ENCODE measurements at regions not wholly inside any gene's neighbourhood (a gene's known extent, or its start where the extent isn't known, plus 50 kb on each side); places are given as distances from the start of the nearest gene placed in this dataset.

DNA sequence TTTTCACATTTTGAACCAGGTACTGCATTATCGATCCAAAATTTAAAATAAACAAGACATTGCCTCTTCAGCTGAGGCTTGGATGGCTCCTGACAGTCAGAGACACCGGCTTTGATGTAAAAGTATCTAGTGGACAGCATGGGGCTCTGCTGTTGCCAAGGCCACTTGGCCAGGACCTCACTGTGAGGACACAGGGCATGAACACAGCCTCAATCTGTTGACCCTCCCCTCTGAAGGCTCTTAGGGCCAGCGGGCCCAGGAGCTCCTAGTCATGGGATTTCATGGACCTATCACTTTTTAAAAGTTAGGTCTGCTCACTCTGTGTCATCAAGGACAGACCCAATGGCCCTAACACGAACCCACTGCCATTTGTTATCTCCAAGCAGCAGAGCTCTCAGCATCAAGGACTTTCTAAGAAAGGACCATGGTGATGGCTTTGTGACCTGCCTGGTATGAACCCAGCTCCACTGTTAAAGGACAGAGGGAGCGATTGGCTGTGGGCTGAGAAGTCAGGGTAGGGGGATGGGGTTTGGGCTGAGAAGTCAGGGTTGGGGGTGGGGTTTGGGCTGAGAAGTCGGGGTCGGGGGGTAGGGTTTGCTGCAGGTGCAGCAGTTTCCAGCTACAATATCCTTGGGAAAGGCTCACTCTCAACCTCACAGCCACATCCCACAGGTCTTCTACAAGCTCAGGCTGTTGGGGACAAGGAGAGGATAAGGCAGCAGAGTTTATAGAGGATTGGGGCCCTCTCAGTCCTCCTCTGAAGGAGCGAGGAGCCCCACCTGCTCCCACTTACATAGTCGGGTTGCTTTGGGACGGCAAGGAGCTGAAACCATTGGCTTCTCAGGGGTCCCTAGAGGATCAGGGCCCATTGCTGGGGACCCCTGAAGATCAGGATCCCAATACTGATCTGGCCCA lies 146.8 kb downstream of the BARX1 start:
- TF ChIP-seq, protein P1, sequence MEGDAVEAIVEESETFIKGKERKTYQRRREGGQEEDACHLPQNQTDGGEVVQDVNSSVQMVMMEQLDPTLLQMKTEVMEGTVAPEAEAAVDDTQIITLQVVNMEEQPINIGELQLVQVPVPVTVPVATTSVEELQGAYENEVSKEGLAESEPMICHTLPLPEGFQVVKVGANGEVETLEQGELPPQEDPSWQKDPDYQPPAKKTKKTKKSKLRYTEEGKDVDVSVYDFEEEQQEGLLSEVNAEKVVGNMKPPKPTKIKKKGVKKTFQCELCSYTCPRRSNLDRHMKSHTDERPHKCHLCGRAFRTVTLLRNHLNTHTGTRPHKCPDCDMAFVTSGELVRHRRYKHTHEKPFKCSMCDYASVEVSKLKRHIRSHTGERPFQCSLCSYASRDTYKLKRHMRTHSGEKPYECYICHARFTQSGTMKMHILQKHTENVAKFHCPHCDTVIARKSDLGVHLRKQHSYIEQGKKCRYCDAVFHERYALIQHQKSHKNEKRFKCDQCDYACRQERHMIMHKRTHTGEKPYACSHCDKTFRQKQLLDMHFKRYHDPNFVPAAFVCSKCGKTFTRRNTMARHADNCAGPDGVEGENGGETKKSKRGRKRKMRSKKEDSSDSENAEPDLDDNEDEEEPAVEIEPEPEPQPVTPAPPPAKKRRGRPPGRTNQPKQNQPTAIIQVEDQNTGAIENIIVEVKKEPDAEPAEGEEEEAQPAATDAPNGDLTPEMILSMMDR (IDR thresholded peaks at IDR 0.05; ENCODE audit: control extremely low read depth in 1 of 3, insufficient read depth in 1 of 3, low read depth in 1 of 3, low read length in 3 of 3), result no peak
- TF ChIP-seq SP1 (IDR thresholded peaks at IDR 0.05; ENCODE audit: low read depth, low read length), result no peak
- TF ChIP-seq CEBPB (IDR thresholded peaks at IDR 0.05; ENCODE audit: low read depth, low read length), result no peak
- no peak for TF ChIP-seq EZH2 (IDR thresholded peaks at IDR 0.05; ENCODE audit: low read depth, low read length, severe bottlenecking)
- no peak for TF ChIP-seq TAF7 (optimal IDR thresholded peaks at IDR 0.05; ENCODE audit: borderline replicate concordance, low read depth, low read length)
- TF ChIP-seq GTF2F1 (IDR thresholded peaks at IDR 0.05; ENCODE audit: borderline replicate concordance, low read depth, low read length), result no peak
- TF ChIP-seq CHD2 (IDR thresholded peaks at IDR 0.05; ENCODE audit: low read length), result no peak
- TF ChIP-seq POLR2A (IDR thresholded peaks at IDR 0.05; ENCODE audit: control extremely low read depth in 1 of 2, low read depth in 2 of 2, low read length in 2 of 2), result no peak
- no peak for TF ChIP-seq BACH1 (IDR thresholded peaks at IDR 0.05; ENCODE audit: low read length)
- TF ChIP-seq TEAD4 (IDR thresholded peaks at IDR 0.05; ENCODE audit: low read depth, low read length), result no peak
- no peak for TF ChIP-seq EP300 (IDR thresholded peaks at IDR 0.05; ENCODE audit: borderline replicate concordance in 1 of 2, low read depth in 2 of 2, low read length in 2 of 2)
